Islet of Langerhans (tissue), 1 donor: ENCODE measurements at regions not wholly inside any gene's neighbourhood (a gene's known extent, or its start where the extent isn't known, plus 50 kb on each side); places are given as distances from the start of the nearest gene placed in this dataset.

Experiments
- FAIRE-seq: peaks from one replicate; lab custom pipeline; 2011; peaks lifted over from hg19 to GRCh38; lab: Jason Lieb, UNC

- FAIRE-seq = no peak
Measured at GRCh38 chr5:125142458-125142857, 396.0 kb upstream of the ZNF608 start.

GRCh38 chr5:125143011-125143410 is 396.6 kb upstream of the ZNF608 start:
- no peak for FAIRE-seq

GRCh38 chr5:125148076-125148475 is 401.6 kb upstream of the ZNF608 start:
- no peak for FAIRE-seq

- FAIRE-seq = no peak
Measured at GRCh38 chr5:125148706-125149105, 402.3 kb upstream of the ZNF608 start.

GRCh38 chr5:125149110-125149509 is 402.7 kb upstream of the ZNF608 start:
- no peak for FAIRE-seq

- no peak for FAIRE-seq
Measured at GRCh38 chr5:125149527-125149926, 403.1 kb upstream of the ZNF608 start.

DNA sequence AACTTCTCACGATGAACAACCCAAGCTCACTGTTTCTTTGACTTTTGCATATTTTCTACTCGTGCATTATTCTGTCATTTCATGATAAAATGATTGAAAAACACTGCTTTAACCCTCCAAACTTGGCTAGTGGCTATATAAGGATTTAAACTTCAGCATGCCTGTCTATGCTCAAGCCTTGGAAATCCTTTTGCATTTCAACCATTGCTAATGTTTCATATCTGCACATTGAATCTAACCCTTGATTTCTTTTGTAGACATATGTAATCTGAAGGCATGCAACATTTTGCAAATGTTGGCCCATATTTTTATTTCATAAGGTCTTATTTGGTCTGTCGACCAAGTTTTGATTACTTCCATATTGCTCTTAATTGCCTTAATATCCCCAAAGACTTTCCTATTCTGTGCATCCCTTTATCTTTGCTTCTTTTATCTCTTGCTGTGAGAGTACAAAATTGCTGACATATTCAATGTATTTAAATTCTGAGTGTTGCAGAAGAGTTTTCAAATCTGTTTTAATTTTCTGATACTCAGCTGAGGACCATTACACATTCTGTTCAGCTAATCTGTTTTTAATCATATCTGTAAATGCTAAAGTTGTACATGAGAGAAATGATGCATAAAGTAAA is 403.7 kb upstream of the ZNF608 start:
- no peak for FAIRE-seq

- FAIRE-seq = no peak
Measured at GRCh38 chr5:125151150-125151900, 404.9 kb upstream of the ZNF608 start.

DNA sequence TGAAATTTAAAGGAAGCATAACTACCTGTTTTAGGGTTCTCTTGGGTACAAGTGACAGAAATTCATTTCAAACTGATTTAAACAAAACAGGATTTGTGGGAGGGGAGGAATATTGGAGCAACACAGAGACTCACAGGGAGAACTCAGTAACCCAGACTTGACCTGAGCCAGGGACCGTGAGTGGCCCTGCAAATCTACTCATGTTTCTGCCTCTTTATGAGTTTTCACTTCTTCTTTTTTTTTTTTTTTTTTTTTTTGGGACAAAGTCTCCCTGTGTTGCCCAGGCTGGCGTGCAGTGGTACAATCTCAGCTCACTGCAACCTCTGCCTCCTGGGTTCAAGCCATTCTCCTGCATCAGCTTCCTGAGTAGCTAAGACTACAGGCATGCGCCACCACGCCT is 405.6 kb upstream of the ZNF608 start:
- no peak for FAIRE-seq

- no peak for FAIRE-seq
Measured at GRCh38 chr5:125152461-125153189, 406.2 kb upstream of the ZNF608 start.

GRCh38 chr5:125153231-125153630 is 406.8 kb upstream of the ZNF608 start:
- FAIRE-seq = no peak

DNA sequence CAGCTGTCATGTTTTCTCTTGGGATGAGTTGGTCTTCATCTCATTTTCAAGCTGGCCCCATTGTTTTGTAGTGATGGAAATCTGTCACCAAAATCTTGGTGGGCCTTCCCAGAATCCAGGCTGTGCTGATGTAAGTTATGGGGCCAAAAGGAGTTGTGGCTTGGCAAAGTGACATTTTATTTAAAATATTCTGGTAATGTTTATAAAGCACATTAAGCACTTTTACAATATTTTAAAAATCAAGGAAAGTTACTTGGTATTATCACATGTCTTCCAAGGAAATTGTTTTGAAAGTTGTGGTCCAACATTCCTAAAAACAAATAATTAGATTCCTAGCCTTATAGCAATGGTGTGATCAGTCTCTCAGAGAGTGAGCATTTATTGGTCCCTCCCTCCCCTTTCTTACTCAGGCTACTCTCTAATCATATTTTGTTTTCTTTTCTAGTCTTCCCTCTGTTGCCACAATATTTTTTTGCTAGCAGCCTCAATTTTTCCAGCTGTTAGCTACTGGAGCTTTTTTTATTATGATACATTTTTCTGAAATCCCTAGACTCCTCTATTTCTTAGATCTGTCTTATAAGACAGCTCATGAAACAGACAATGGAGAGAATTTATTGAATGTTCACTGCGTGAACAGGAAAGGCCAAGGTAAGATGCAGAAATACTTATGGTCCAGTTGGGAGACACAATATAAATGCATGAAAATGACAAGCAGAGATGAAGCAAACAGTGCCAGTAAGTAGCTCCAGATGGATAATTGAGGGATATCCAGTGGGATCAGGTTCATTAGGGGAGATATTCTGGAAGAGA is 408.1 kb upstream of the ZNF608 start:
- FAIRE-seq = no peak

DNA sequence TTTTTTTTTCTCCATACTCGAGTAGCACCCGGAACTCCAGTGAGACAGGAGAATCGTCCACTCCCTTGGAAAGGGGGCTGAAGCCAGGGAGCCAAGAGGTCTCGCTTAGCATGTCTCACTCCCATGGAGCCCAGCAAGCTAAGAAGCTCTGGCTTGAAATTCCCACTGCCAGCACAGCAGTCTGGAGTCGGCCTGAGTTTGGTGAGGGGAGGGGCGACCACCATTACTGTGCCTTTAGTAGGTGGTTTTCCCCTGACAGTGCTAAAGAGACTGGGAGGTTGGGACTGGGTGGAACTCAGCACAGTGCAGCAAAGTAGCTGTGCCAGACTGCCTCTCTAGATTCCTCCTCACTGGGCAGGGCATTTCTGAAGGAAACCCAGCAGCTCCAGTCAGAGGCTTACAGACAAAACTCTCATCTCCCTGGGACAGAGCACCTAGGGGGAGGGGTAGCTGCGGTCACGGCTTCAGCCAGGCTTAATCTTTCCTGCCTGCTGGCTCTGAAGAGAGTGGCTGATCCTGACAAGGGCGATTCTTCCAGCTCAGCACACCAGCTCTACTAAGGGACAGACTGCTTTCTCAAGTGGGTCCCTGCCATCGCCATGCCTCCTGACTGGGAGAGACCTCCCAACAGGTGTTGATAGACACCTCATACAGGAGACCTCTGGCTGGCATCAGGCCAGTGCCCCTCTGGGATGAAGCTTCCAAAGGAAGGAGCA is 414.5 kb upstream of the ZNF608 start:
- FAIRE-seq = no peak

DNA sequence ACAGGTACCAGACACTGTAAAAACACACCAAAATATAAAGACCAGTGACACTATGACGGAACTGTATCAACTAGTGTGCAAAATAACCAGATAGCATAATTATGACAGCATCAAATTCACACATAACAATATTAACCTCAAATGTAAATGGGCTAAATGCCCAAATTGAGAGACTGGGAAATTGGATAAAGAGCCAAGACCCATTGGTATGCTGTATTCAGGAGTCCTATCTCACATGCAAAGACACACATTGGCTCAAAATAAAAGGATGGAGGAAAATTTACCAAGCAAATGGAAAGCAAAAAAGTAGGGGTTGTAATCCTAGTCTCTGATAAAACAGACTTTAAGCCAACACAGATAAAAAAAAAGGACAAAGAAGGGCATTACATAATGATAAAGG is 416.3 kb upstream of the ZNF608 start:
- no peak for FAIRE-seq

DNA sequence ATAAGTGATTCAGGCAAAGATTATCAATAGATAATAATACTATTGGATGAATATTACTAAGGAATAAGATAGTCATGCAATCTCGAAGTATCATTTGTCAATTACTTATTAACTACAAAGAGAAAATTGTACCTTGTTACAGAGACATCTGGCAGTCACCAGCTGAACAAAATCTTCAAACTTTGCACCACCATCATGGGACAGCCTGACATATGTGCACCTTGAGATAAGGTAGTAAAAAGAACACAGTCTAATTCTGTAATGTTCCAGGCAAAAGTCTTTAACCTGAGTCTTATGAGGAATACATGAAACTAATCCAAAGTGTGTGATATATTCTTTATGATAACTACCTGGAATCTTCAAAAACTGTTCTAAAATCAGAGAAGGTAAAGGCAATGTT is 423.0 kb upstream of the ZNF608 start:
- FAIRE-seq = no peak

DNA sequence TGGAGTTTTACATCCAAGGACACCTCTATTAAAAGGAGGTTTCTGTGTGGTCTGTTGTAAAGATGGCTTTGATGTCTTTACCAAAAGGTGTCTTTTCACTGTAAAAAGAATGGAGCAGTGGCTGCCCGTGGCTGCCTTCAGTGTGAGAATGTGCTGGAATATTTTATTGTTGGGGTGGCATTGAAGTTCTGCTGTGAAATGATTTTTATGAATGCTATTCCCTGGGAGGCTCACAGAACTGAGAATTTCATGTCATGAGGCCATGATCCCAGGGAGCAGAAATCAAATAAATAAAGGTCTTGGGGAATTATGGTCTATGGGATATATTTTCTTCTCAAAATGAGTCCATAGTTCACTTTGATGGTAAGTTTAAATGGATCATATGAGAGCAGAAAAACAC is 425.2 kb upstream of the ZNF608 start:
- no peak for FAIRE-seq

DNA sequence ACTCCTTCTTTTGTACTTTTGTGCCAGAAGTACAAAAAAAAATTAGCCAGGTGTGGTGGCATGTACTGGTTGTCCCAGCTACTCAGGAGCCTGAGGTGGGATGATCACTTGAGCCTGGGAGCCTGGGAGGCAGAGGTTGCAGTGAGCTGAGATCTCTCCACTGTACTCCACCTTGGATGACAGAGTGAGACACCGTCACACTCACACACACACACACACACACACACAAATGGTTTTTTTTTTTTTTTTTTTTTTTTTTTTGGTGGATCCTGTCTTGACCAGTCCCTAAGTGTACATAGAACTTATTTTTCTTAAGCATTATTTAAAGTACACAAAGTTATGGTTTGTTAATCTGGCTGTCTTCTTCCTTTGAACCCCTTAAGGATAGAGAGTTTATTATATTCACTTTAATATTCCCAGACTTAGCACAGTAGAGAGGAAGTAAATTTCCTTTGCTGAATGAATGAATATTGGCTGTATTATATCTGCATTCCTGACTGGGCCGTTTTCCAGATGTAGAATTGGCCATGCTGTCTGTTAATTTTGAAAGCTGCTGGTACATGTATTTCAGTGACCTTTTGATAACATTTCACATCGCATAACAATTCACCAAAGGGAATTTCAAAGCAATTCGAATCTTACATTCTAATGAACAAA is 429.0 kb upstream of the ZNF608 start:
- FAIRE-seq = no peak

- FAIRE-seq = no peak
Measured at GRCh38 chr5:125176005-125176390, 429.6 kb upstream of the ZNF608 start.

DNA sequence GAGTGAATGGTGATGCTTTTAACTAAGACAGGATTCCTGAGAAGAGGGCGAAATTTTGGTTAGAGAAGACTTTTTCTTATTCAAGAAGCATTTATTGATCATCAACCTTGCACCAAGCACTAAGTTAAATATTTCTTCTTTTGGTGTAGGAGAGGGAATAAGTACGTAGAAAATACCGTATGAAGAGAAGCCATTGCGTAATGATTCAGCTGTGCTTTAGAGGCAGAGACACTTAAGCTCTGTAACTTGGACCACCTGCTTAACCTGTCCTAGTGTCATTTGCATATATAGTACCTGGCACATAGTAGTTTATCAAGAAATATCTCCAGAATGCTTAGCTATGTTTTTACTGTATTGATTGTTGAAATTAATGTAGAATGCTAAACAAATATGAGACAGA is 430.9 kb upstream of the ZNF608 start:
- FAIRE-seq = no peak

DNA sequence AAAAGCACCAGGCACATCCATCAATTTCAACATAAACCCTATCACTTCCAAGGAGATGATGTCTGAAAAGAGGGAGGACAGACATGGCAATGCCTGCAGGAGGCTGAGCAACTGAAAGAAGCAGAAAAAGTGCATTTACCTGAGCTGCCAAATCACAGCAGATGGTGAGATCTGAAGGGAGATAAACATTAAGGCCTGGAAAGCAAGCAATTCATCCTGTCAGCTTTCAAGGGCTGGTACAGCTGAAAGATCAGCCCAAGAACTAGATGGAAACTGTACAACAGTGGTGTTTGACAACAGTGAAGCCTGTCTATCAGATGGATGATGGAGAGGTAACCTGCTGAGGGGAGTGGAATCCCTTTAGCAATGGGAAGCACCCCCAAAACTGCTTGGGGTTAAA is 433.2 kb upstream of the ZNF608 start:
- no peak for FAIRE-seq

DNA sequence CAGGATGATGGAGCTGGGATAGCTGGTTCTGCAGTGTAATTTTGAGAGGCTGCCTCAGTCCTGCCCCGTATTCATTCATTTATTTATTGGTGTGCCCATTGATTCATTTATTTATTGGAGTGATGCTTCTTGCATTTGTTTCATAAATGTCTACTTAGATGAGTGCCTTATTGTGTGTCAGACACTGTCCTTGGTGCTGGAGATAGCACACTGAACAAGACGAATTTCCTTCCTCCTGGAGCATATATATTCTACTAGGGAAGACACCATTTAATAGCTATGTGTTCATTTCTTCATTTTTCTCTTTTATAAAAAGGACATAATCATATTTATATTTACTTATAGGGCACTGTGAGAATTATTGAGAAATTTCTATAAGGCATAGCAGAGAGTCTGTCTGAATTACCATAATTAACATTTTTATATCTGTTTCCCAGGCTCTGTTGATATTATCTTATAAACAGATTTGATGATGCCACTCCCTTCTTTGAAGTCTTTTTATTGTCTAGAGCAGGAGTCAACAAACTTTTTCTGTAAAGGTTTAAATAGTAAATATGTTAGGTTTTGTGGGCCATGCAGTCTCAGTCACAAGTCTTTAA is 433.9 kb upstream of the ZNF608 start:
- peak; percentile 5 for FAIRE-seq
